Omental fat pad (tissue), 3 donors: ENCODE measurements at regions not wholly inside any gene's neighbourhood (a gene's known extent, or its start where the extent isn't known, plus 50 kb on each side); places are given as distances from the start of the nearest gene placed in this dataset.

ENCODE experiments used
- ATAC-seq: fragments of 150-250 bp; one replicate; pipeline ENCODE4 v1.9.1; 2016; ENCODE audit warnings: mild to moderate bottlenecking, moderate library complexity; ENCODE audit not compliant: low FRiP score
- DNase-seq: peaks from one replicate; pipeline ENCODE4 v3.0.0-alpha.2; 2019; ENCODE audit warnings: low spot score
- TF ChIP-seq, protein P1 (sequence below), 3 donors: fragments of 450-650 bp; IDR thresholded peaks; one replicate each; pipeline ENCODE4 v1.5.1; 2016 to 2017; ENCODE audit warnings: antibody characterized with exemption in 3 of 3, mild to moderate bottlenecking in 3 of 3, moderate library complexity in 2 of 3

DNA sequence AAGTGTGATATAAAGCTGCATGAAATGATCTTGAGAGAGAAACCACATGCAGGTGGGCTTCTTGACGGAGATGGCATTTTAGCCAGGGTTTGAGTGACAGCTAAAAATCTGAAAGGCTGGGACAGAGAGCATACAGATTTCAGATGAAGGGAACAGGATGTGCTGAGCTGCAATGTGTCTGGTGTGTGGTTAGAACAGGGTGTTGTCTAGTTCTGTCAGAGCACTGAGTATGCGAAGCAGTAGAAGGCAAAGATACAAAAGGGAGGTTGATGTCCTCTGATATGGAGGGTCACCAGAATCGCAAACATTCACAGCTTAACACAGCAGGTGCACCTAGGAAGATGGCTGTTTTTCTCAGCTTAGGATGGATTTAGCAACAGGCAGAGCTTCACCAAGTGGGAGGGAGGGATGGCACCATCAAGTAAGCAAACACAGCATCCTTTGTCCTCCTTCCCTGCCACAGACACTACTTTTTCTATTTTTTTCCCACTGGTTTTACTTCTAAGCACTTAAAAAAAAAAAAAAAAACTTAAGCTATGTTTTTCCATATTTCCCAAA is 182.5 kb downstream of the TMX3 start:
- no peak for ATAC-seq
- TF ChIP-seq, protein P1, sequence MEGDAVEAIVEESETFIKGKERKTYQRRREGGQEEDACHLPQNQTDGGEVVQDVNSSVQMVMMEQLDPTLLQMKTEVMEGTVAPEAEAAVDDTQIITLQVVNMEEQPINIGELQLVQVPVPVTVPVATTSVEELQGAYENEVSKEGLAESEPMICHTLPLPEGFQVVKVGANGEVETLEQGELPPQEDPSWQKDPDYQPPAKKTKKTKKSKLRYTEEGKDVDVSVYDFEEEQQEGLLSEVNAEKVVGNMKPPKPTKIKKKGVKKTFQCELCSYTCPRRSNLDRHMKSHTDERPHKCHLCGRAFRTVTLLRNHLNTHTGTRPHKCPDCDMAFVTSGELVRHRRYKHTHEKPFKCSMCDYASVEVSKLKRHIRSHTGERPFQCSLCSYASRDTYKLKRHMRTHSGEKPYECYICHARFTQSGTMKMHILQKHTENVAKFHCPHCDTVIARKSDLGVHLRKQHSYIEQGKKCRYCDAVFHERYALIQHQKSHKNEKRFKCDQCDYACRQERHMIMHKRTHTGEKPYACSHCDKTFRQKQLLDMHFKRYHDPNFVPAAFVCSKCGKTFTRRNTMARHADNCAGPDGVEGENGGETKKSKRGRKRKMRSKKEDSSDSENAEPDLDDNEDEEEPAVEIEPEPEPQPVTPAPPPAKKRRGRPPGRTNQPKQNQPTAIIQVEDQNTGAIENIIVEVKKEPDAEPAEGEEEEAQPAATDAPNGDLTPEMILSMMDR (IDR thresholded peaks at IDR 0.05), result no peak
- no peak for DNase-seq

DNA sequence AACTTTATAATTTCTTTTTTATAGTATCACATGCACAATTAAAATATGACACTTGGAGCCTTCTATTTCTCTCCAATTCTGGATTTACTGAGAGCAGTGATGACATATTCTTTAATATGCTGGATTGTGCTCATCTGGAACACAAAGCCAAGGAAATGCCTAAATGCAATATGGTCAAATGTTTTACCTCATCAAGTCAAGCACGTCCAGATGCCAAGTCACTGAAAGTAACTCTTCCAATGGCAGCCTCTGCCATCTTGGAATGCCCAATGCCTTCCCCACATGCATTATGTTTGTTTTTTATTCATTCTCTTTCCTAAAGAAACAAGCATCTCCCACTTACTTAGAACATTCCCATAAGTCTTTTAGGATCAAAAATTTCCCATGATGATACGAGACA is 189.8 kb downstream of the TMX3 start:
- DNase-seq (no peak), ATAC-seq (no peak)
- TF ChIP-seq, protein P1 (IDR thresholded peaks at IDR 0.05), result no peak

DNA sequence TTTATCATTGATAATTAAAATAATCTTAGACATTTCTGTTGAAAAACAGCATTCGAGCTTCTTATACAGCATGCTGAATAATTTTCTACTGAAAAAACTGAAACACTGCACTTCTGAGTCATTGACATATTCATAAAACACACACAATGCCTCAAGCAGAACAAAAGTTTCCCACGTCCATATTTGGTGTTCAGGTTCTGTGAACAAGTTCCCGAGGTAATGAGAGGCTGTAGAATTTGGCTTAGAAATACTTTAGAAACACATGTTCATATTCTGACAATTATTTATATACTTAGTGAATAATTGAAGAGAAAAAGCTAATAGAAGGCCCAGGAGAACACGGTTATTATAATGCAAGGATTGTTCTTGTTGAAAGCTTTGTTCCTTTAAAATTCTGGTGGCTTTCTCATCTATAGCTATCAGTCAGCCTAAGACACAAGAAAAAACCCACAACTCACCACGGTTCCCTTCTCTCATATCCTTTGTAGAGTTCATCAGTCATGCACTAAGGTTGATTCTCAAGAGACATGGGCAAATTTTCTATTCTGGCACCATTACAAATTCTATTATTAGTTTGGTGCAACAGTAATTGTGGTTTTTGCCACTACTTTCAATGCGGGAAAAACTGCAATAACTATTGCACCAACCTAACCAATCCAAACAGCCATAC is 194.4 kb downstream of the TMX3 start:
- TF ChIP-seq, protein P1 (IDR thresholded peaks at IDR 0.05), result no peak
- DNase-seq, result no peak
- ATAC-seq, result no peak

DNA sequence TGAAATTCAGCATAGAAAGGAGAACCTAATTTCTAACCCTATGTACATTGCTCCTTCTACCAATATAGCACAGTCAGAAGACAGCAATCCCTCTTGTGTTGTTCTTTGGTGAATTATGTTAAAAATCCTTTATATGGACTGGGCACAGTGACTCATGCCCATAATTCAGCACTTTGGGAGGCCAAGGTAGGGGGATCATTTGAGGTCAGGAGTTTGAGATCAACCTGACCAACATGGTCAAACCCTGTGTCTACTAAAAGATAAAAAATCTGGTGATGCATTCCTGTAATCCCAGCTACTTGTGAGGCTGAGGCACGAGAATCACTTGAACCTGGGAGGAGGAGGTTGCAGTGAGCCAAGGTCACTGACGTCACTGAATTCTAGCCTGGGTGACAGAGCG is 195.6 kb downstream of the TMX3 start:
- TF ChIP-seq, protein P1 (IDR thresholded peaks at IDR 0.05), result no peak
- no peak for ATAC-seq
- DNase-seq, result no peak

- DNase-seq (no peak), ATAC-seq (no peak)
- TF ChIP-seq, protein P1 (IDR thresholded peaks at IDR 0.05), result no peak
Observed at GRCh38 chr18:68509902-68510301, 205.0 kb downstream of the TMX3 start.

DNA sequence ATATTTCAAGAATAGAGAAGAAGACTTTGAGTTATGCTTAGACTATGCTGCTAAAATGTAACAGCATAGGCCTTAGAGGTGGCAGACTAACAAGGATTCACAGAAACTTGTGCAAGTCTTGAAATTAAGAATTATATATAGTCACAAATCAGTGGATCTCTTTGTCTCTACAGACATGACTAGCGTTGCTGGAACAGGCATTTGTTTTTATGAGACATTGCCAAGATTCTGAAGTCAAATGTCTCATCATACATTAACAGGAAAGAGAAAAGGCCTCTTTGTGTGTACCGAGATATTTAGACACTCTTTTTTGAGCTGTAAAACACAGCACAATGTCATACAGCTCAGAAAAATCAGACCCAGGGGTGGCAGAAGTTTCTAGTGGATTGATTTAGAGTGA is 207.1 kb downstream of the TMX3 start:
- DNase-seq (no peak), ATAC-seq (no peak)
- TF ChIP-seq, protein P1 (IDR thresholded peaks at IDR 0.05), result no peak

GRCh38 chr18:68505178-68505574 is 209.7 kb downstream of the TMX3 start:
- no peak for DNase-seq
- TF ChIP-seq, protein P1 (IDR thresholded peaks at IDR 0.05), result no peak
- ATAC-seq, result no peak
